Esophagus squamous epithelium (tissue), 5 donors: ENCODE measurements at regions not wholly inside any gene's neighbourhood (a gene's known extent, or its start where the extent isn't known, plus 50 kb on each side); places are given as distances from the start of the nearest gene placed in this dataset.
A peak's percentile ranks its signal among the peaks of the same experiment; 100 is the strongest.

Experiments used
- DNase-seq: peaks from one replicate; lab custom pipeline; 2025; lab: John Stamatoyannopoulos, UW
- H3K27ac ChIP-seq, 4 donors: fragments of 200-600 bp; sonication (generic); one replicate each; pipeline ENCODE4 v1.5.1; 2016 to 2019; ENCODE audit warnings: mild to moderate bottlenecking in 1 of 4
- H3K27me3 ChIP-seq, 4 donors: fragments of 200-600 bp; sonication (generic); 1 replicate in 3 of 4; 2 replicates in 1 of 4; pipeline versions ENCODE4 v1.5.1 to v1.6.0; 2017 to 2021; ENCODE audit warnings: antibody characterized with exemption in 1 of 4
- H3K36me3 ChIP-seq, 3 donors: fragments of 200-600 bp; sonication (generic); one replicate each; pipeline ENCODE4 v1.5.1; 2016 to 2019
- H3K4me1 ChIP-seq, 3 donors: fragments of 200-600 bp; sonication (generic); one replicate each; pipeline ENCODE4 v1.5.1; 2017 to 2019
- H3K4me3 ChIP-seq, 4 donors: fragments of 200-600 bp; sonication (generic); 1 replicate in 3 of 4; 2 replicates in 1 of 4; pipeline ENCODE4 v1.5.1; 2016 to 2019; ENCODE audit warnings: mild to moderate bottlenecking in 2 of 4, moderate library complexity in 1 of 4
- H3K9me3 ChIP-seq, 3 donors: fragments of 200-600 bp; sonication (generic); one replicate each; pipeline ENCODE4 v1.5.1; 2016 to 2019
- POLR2A ChIP-seq, 4 donors: fragments of 450-650 bp; IDR thresholded peaks; one replicate each; pipeline ENCODE4 v1.6.1; 2017; ENCODE audit warnings: antibody characterized with exemption in 4 of 4, mild to moderate bottlenecking in 4 of 4, moderate library complexity in 3 of 4
- WGBS, 2 donors: methylation state at CpG; one replicate each; pipeline ENCODE4 v1.1.5; 2018; 5-methylcytosine and 5-hydroxymethylcytosine counted together
- intact Hi-C: fragments of 100-400 bp; cut with DNase I; formaldehyde crosslinking; loops from one replicate; pipeline ENCODE4 v1.15.0; 2022
- TF ChIP-seq, protein P1 (sequence below), 6 experiments: fragments of 450-650 bp in 4 of 6; fragments of 200-600 bp in 2 of 6; sonication (generic) in 2 of 6; IDR thresholded peaks; one replicate each; pipeline ENCODE4 v1.5.1; 2016 to 2019; ENCODE audit warnings: antibody characterized with exemption in 6 of 6, mild to moderate bottlenecking in 4 of 6, moderate library complexity in 4 of 6
- donor health status: DM: yes; HTN: yes; CAD: no.

DNA sequence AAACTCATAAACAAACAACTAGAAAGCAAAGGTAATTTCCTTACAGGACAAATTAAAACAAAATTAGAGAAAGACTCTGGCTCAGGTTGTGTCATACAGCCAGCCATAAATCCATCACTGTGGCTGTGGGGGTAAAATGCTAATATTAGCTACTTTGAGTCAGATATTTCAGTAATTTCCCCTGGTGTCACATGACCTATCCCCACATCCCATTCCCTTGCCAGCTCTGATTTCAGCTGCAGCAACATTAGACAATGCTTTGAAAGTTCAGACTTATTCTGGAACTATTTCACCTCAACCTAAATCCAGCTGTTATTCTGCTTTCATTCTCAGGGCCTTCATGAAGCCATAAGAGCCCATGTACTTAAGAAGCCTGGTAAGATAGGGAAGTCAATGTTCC is 55.3 kb downstream of the RPL10L start:
- Histone ChIP-seq H3K4me1 (no peaks in the 10 kb centered on the region), H3K27ac (no peak overlapping the region), H3K36me3 (no peaks in the 10 kb centered on the region), H3K4me3 (no peak overlapping the region), H3K9me3 (no peaks in the 10 kb centered on the region), H3K27me3 (no peaks in the 10 kb centered on the region)
- intact Hi-C loops, result no loop called here
- TF ChIP-seq POLR2A (IDR thresholded peaks at IDR 0.05), result no peak
- TF ChIP-seq, protein P1, sequence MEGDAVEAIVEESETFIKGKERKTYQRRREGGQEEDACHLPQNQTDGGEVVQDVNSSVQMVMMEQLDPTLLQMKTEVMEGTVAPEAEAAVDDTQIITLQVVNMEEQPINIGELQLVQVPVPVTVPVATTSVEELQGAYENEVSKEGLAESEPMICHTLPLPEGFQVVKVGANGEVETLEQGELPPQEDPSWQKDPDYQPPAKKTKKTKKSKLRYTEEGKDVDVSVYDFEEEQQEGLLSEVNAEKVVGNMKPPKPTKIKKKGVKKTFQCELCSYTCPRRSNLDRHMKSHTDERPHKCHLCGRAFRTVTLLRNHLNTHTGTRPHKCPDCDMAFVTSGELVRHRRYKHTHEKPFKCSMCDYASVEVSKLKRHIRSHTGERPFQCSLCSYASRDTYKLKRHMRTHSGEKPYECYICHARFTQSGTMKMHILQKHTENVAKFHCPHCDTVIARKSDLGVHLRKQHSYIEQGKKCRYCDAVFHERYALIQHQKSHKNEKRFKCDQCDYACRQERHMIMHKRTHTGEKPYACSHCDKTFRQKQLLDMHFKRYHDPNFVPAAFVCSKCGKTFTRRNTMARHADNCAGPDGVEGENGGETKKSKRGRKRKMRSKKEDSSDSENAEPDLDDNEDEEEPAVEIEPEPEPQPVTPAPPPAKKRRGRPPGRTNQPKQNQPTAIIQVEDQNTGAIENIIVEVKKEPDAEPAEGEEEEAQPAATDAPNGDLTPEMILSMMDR (IDR thresholded peaks at IDR 0.05), result no peak
- DNase-seq, result no peak

- DNase-seq, result no peak
- H3K27ac ChIP-seq, result no peak overlapping the region
- H3K36me3 ChIP-seq, result no peaks in the 10 kb centered on the region
- no peaks in the 10 kb centered on the region for H3K4me1 ChIP-seq
- H3K27me3 ChIP-seq, result no peaks in the 10 kb centered on the region
- no peaks in the 10 kb centered on the region for H3K9me3 ChIP-seq
- no peak overlapping the region for H3K4me3 ChIP-seq
- TF ChIP-seq POLR2A (IDR thresholded peaks at IDR 0.05), result no peak
- TF ChIP-seq, protein P1 (IDR thresholded peaks at IDR 0.05), result no peak
- intact Hi-C loops, result no loop called here
- 59 to 71% methylated on average over 1 of the region's 1 CpG for WGBS, 2 donors
Observed at GRCh38 chr14:46582826-46583225, 68.8 kb downstream of the RPL10L start.

DNA sequence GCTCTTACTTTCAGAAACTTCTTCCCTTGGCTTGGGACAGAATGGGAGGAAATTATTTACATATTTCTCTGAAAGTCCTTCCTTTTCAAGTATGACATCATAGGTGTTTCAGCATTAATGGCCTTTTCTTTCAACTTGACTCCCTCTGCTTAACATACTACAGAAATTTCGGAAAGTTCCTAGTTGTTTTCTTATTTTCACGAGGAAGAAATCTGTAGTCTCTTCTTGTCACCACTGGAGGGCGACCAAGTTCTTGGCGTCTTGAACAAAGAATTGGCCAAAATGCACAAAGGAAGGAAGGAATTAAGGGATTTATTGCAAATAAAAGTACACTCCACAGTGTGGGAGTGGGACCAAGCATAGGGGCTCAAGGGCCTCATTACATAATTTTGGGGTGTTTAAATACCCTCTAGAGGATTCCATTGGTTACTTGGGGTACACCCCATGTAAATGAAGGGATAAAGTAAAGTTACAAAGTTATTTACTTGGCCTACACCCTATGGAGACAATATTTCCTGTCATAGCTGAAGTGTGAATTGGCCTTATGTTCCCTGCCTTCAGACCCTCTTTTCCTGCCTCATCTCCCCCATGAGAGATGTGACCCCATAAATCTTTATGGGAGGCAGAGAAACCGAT is 70.4 kb downstream of the RPL10L start:
- Histone ChIP-seq H3K27ac (no peak overlapping the region), H3K4me1 (no peaks in the 10 kb centered on the region), H3K9me3 (no peaks in the 10 kb centered on the region), H3K4me3 (no peak overlapping the region), H3K27me3 (no peaks in the 10 kb centered on the region), H3K36me3 (no peaks in the 10 kb centered on the region)
- no peak for DNase-seq
- intact Hi-C loops, result no loop called here
- 25 to 37% methylated on average over 5 of the region's 5 CpGs for WGBS, 2 donors
- TF ChIP-seq, protein P1 (IDR thresholded peaks at IDR 0.05), result peak in 1 of 6 experiments; percentile 17
- TF ChIP-seq POLR2A (IDR thresholded peaks at IDR 0.05), result no peak

- no peaks in the 10 kb centered on the region for H3K4me1 ChIP-seq
- no peak overlapping the region for H3K4me3 ChIP-seq
- no peaks in the 10 kb centered on the region for H3K9me3 ChIP-seq
- TF ChIP-seq, protein P1 (IDR thresholded peaks at IDR 0.05), result no peak
- no peak for TF ChIP-seq POLR2A (IDR thresholded peaks at IDR 0.05)
- WGBS, 2 donors, result 37 to 45% methylated on average over 2 of the region's 2 CpGs
- no peaks in the 10 kb centered on the region for H3K36me3 ChIP-seq
- H3K27ac ChIP-seq, result no peak overlapping the region
- H3K27me3 ChIP-seq, result no peaks in the 10 kb centered on the region
- intact Hi-C loops, result no loop called here
- no peak for DNase-seq
Observed at GRCh38 chr14:46574978-46575375, 76.6 kb downstream of the RPL10L start.

DNA sequence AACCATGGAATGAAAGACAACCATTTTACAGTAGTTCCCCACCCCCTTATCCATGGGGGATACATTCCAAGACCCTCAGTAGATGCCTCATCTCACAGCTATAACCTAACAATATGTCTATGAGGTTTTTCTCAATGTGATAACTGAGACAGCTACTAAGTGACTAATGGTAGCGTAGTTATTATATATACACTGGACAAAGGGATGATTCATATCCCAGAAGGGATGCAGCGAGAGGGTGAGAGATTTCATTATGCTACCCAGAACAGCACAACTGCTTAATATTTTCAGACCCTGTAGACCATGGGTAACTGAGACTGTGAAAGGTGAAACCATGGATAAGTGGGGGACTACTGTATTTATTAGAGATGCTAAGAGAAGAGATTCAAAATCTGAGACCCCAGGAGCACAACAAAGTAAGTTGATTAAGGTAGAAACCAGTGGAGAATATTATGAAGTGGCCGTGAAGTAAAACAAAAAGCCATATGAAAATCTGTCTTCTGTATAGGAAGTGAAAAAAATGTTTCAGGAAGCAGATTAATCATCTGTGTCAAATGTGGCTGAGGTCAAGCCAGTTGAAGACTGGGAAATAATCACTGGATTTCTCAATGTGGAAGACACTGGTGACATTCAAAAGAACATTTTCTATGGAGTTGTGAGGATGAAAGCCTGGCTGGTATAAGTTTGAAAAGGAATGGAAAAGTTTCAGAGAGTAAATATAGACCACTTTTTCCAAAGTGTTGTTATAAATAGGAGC is 77.2 kb downstream of the RPL10L start:
- WGBS, 2 donors, result 36 to 37% methylated on average over 3 of the region's 3 CpGs
- Histone ChIP-seq H3K27ac (no peak overlapping the region), H3K9me3 (no peaks in the 10 kb centered on the region), H3K27me3 (no peaks in the 10 kb centered on the region), H3K36me3 (no peaks in the 10 kb centered on the region), H3K4me3 (no peak overlapping the region), H3K4me1 (no peaks in the 10 kb centered on the region)
- intact Hi-C loops, result no loop called here
- no peak for DNase-seq
- TF ChIP-seq, protein P1 (IDR thresholded peaks at IDR 0.05), result no peak
- TF ChIP-seq POLR2A (IDR thresholded peaks at IDR 0.05), result no peak
